Pancreas (tissue), 10 donors: ENCODE measurements at regions not wholly inside any gene's neighbourhood (a gene's known extent, or its start where the extent isn't known, plus 50 kb on each side); places are given as distances from the start of the nearest gene placed in this dataset.
A peak's percentile ranks its signal among the peaks of the same experiment; 100 is the strongest.

Experiments used
- ATAC-seq, 4 donors: fragments of 200-7000 bp; cut with Tn5 transposase; one replicate each; pipeline versions ENCODE4 v1.8.0 to v1.9.1; 2020; ENCODE audit warnings: mild to moderate bottlenecking in 4 of 4, moderate library complexity in 4 of 4
- DNase-seq, 6 donors: peaks; one replicate each; pipeline ENCODE4 v3.0.0-alpha.2; 2020
- FAIRE-seq: peaks from 2 replicates; lab custom pipeline; 2012; peaks lifted over from hg19 to GRCh38; lab: Jason Lieb, UNC
- H3K27ac ChIP-seq, 4 donors: fragments of 200-600 bp; sonication (generic); 1 replicate in 3 of 4; 2 replicates in 1 of 4; pipeline versions ENCODE4 v1.5.0 to v1.8.0; 2020
- H3K27me3 ChIP-seq, 4 donors: fragments of 200-600 bp; one replicate each; pipeline ENCODE4 v1.8.0; 2021
- H3K36me3 ChIP-seq, 3 donors: fragments of 200-600 bp; sonication (generic) in 1 of 3; one replicate each; pipeline versions ENCODE4 v1.5.0 to v1.8.0; 2020 to 2021
- H3K4me1 ChIP-seq, 3 donors: fragments of 200-600 bp; one replicate each; pipeline ENCODE4 v1.8.0; 2021
- H3K4me3 ChIP-seq, 4 donors: fragments of 200-600 bp; sonication (generic) in 2 of 4; one replicate each; pipeline versions ENCODE4 v1.5.0 to v1.8.0; 2020 to 2021
- H3K9me3 ChIP-seq, 4 donors: fragments of 200-600 bp; one replicate each; pipeline ENCODE4 v1.8.0; 2021
- WGBS, 2 donors: extraction: QIAGEN DNeasy Blood & Tissue Kit; methylation state at CpG; one replicate each; pipeline ENCODE4 v1.1.7; 2013; 5-methylcytosine and 5-hydroxymethylcytosine counted together
- intact Hi-C, 3 donors: fragments of 100-400 bp; cut with DNase I; formaldehyde crosslinking; loops; one replicate each; pipeline versions ENCODE4 v1.11.1 to v1.14.2; 2022
- TF ChIP-seq, protein P1 (sequence below), 4 donors: fragments of 200-600 bp; sonication (generic) in 3 of 4; IDR thresholded peaks; one replicate each; pipeline versions ENCODE4 v1.5.0 to v1.8.0; 2021; ENCODE audit warnings: antibody characterized with exemption in 4 of 4
- donor health status: healthy with polysubstance abuse.
- donor health status: DM: no; HTN: no; CAD: no; lungs with moderate emphysema.
- donor health status: DM: no; HTN: no; CAD: no.
- donor health status: control.
- donor health status: control.
- donor health status: Bipolar disorder and iron deficiency.
- donor health status: DM: yes; HTN: yes; CAD: no.
- donor health status: DM: no; HTN: no; CAD: no.
- donor health status: DM: no; HTN: no; CAD: no.
- donor health status: DM: yes; HTN: yes; CAD: no.

DNA sequence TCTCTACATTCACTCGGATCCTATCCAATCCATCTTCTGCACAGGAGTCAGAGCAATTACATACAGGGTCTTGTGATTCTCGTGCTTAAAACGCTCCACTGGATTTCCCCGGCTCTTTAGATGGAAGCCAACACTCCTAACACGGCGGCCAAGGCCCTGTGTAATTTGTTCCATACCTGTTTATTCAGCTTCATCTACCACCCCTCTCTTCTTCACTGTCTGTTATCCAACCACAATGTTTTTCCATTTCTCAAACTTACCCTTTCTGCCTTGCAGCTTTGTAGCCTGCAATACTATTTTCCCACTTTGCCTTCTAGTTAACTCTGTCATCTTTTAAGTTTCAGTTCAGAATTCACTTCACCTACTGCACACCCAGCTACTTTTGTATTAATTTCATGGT, 249.6 kb upstream of the USP25 start:
- no peaks in the 10 kb centered on the region for H3K36me3 ChIP-seq
- H3K9me3 ChIP-seq: no peaks in the 10 kb centered on the region
- H3K4me1 ChIP-seq: no peaks in the 10 kb centered on the region
- H3K27ac ChIP-seq: no peak overlapping the region
- no peak overlapping the region for H3K4me3 ChIP-seq
- intact Hi-C loops: loop anchor here in 2 of 3 donors (5.0 to 10.0 kb wide), 2 partner anchors 418 to 615 kb away; partner anchors contain the start of gene NRIP1 (in 1 of the 2)
- DNase-seq (no peak), ATAC-seq (no peak), FAIRE-seq (no peak)
- TF ChIP-seq, protein P1, sequence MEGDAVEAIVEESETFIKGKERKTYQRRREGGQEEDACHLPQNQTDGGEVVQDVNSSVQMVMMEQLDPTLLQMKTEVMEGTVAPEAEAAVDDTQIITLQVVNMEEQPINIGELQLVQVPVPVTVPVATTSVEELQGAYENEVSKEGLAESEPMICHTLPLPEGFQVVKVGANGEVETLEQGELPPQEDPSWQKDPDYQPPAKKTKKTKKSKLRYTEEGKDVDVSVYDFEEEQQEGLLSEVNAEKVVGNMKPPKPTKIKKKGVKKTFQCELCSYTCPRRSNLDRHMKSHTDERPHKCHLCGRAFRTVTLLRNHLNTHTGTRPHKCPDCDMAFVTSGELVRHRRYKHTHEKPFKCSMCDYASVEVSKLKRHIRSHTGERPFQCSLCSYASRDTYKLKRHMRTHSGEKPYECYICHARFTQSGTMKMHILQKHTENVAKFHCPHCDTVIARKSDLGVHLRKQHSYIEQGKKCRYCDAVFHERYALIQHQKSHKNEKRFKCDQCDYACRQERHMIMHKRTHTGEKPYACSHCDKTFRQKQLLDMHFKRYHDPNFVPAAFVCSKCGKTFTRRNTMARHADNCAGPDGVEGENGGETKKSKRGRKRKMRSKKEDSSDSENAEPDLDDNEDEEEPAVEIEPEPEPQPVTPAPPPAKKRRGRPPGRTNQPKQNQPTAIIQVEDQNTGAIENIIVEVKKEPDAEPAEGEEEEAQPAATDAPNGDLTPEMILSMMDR (IDR thresholded peaks at IDR 0.05): no peak
- 84 to 91% methylated on average over 6 of the region's 6 CpGs for WGBS, 2 donors
- no peaks in the 10 kb centered on the region for H3K27me3 ChIP-seq

GRCh38 chr21:15483138-15483780, 246.5 kb upstream of the USP25 start:
- Histone ChIP-seq H3K9me3 (no peaks in the 10 kb centered on the region), H3K27ac (no peak overlapping the region), H3K36me3 (no peaks in the 10 kb centered on the region), H3K4me1 (no peaks in the 10 kb centered on the region), H3K27me3 (no peaks in the 10 kb centered on the region), H3K4me3 (no peak overlapping the region)
- intact Hi-C loops: loop anchor here in 2 of 3 donors (5.0 to 10.0 kb wide), 2 partner anchors 421 to 618 kb away; partner anchors contain the start of gene NRIP1 (in 1 of the 2)
- ATAC-seq (peak; percentile 97 to 100 (median 100)), DNase-seq (peak; percentile 65 to 88 (median 85)), FAIRE-seq (no peak)
- WGBS, 2 donors: 13 to 15% methylated on average over 8 of the region's 8 CpGs
- TF ChIP-seq, protein P1 (IDR thresholded peaks at IDR 0.05): peak; percentile 67 to 90 (median 88)

DNA sequence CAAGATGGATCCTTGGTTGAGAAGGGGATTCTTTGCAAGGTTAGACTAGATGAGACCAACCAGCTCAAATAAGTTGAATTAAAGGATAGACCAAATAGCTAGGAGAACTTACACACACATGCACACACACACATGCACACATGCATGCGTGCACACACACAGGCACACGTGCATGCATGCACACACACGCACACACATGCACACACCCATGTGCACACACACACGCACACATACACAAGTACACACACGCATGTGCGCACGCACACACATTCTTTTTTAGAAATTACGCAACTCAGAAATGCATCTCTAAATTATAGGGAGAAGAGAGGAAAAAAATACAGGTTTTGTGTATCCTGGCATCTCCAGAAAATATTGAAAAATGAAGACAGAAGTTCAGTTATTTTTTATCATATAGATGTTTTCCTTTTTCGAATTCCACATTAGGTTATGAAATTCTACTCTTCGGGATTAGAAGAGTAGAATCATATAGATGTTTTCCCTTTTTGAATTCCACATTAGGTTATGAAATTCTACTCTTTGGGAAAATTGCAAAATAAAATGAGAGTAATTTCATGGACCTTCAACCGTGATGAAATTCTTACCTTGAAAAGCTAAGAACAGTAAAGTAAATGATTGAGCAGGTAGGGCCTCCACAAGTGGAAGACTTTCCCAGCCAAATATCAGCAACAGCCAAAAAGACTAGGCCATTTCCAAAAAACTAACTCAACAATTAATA, 243.2 kb upstream of the USP25 start:
- no peak overlapping the region for H3K4me3 ChIP-seq
- ATAC-seq (no peak), DNase-seq (no peak), FAIRE-seq (no peak)
- no peaks in the 10 kb centered on the region for H3K4me1 ChIP-seq
- H3K27me3 ChIP-seq: no peaks in the 10 kb centered on the region
- TF ChIP-seq, protein P1 (IDR thresholded peaks at IDR 0.05): no peak
- no peaks in the 10 kb centered on the region for H3K9me3 ChIP-seq
- H3K27ac ChIP-seq: no peak overlapping the region
- intact Hi-C loops: loop anchor here in 2 of 3 donors (10.0 kb wide), 1 partner anchor 622 kb away; no protein-coding TSS in a partner anchor
- 75 to 81% methylated on average over 11 of the region's 11 CpGs for WGBS, 2 donors
- H3K36me3 ChIP-seq: no peaks in the 10 kb centered on the region

- Histone ChIP-seq H3K27me3 (no peaks in the 10 kb centered on the region), H3K27ac (no peak overlapping the region), H3K36me3 (no peaks in the 10 kb centered on the region), H3K9me3 (no peaks in the 10 kb centered on the region), H3K4me1 (no peaks in the 10 kb centered on the region), H3K4me3 (no peak overlapping the region)
- intact Hi-C loops: loop anchor here in 2 of 3 donors (10.0 kb wide), 1 partner anchor 622 kb away; no protein-coding TSS in a partner anchor
- WGBS, 2 donors: 49 to 63% methylated on average over 3 of the region's 3 CpGs
- ATAC-seq (no peak), DNase-seq (no peak), FAIRE-seq (no peak)
- TF ChIP-seq, protein P1 (IDR thresholded peaks at IDR 0.05): no peak
Measured at GRCh38 chr21:15487196-15487550, 242.6 kb upstream of the USP25 start.
